Amygdala (tissue), 56 donors: ENCODE measurements at regions not wholly inside any gene's neighbourhood (a gene's known extent, or its start where the extent isn't known, plus 50 kb on each side); places are given as distances from the start of the nearest gene placed in this dataset.

Experiments
- DNase-seq, 56 donors: peaks; one replicate each; lab custom pipeline; 2025; lab: John Stamatoyannopoulos, UW

GRCh38 chr6:4399656-4400055, 264.3 kb upstream of the ECI2 start:
- no peak for DNase-seq

GRCh38 chr6:4398791-4399190, 263.4 kb upstream of the ECI2 start:
- no peak for DNase-seq

- peak in 23 of 56 donors; percentile 5 to 72 (median 39) for DNase-seq
These were observed 261.9 kb upstream of the ECI2 start for GRCh38 chr6:4397307-4397706.

DNA sequence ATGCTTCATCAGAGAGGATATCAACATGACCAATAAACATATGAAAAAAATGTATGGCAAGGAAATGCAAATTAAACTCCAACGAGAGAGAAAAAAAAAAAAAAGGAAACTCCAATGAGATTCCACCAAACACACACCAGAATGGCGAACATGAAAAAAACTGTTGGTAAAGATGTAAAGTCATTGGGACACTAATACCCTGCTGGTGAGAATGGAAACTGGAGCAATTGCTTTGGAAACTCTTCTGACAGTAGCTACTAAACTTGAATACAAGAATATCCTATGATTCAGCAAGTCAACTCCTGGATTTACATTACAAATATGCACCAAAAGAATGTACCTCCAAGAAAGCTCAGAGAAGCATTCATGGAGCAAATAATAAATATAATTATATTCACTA, 260.7 kb upstream of the ECI2 start:
- no peak for DNase-seq

DNA sequence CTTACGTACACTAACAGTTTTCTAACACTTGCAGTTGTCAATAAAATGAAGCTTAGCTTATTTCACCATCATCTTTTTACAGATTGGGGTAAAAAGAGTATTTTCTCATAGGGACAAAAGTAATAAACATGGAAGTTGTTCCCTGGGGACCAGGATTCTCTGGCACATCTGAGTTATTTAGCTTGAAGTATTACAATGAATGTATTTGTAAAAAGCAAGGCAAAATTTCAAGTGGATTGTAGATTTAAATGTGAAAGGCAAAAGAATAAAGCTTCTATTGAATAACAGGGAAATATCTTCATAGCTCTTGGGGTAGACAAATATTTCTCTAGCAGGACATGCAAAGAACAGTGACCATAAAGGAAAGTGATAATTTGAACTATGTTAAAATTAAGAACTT, 260.0 kb upstream of the ECI2 start:
- DNase-seq: no peak

DNA sequence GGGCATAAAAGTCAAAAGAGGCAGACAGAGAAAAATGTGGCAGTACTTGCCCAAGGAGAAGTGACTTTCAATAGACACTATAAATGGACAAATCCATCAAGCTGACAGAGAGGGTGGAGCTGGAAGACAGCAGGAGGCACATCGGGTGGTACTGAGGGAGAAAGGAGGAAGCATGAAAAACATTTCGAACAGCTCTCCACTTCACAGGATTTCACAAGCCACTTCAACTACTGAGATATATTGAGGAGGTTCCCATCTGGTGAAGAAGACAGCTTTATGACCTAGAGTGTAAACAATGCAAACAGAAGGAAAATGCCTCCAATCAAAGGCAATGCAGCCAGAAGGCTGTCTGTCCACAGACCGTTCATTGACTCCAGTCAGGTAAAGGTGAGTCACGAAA, 259.4 kb upstream of the ECI2 start:
- no peak for DNase-seq

GRCh38 chr6:4388675-4389074, 253.3 kb upstream of the ECI2 start:
- DNase-seq: no peak

DNA sequence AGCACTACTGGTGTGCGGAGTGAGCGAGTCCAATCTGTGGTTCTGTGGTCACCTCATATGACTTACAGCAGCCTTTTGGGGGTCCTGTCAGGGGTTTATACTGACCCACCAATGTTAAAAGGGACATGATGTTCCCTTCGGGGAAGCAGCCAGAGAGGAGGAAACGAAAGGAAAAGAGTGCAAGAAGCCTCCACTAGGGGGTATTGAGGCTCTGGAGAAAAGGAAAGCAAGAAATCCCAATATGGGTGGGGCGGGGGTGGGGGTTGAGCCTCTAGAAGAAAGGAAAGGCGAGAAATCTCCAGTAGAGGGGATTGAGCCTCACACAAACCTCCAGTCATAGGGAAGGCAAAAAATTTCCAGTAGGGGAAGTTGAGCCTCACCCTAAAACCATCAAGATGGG, 249.3 kb upstream of the ECI2 start:
- no peak for DNase-seq

DNA sequence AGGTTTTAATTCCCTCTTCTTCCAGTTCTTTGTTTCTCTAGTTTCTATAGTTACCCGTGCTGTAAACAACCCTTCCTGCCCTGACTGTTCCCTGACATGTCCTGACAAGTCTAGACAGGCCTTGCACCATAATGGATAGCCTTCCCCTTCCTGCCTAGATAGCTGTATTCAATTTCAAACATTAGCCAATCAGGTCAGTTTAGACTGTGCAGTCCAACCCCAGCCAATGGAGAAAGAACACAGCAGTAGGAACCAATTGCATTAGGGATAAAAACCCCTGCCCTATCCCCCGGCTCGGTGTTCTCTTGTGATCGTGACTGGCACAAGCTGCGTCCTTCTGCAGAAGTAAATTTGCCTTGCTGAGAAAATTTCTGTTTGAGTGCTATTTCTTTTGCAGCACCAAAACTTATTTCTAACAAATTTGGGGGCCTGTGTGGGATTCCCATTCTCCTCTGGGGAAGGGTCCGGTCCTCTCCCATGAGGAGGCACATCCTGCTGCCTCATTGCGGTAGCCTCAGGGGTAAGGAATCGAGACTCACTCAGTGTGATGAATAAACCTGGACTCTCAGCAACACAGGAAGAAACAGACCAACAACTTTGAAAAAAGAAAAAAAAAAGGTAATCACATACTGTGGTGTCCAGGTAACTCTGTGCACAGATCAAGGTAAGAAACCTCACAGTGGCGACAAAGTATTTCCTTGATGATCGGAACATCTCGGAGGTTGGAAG, 248.7 kb upstream of the ECI2 start:
- no peak for DNase-seq

- DNase-seq: no peak
These were observed 247.0 kb upstream of the ECI2 start for GRCh38 chr6:4382362-4382853.

GRCh38 chr6:4381381-4381780, 246.0 kb upstream of the ECI2 start:
- no peak for DNase-seq

DNA sequence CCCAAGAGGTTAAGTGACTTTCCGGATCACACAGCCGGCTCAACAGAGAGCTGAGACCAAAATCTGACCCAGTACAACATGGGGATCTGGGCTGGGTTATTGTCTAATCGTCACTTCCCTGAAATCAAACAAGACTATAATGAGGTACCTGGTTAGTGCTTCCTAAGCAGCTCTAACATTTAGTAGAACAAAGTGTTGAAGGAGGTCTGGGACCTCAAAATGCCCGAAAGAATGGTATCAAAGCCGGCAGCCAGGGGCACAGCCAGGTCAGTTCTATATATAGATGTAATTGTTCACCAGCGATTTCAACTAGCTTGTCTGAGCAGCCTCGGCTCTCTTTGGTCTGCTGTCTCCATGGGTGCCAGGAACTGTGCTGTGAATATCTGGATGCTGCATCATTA, 245.5 kb upstream of the ECI2 start:
- DNase-seq: no peak

DNA sequence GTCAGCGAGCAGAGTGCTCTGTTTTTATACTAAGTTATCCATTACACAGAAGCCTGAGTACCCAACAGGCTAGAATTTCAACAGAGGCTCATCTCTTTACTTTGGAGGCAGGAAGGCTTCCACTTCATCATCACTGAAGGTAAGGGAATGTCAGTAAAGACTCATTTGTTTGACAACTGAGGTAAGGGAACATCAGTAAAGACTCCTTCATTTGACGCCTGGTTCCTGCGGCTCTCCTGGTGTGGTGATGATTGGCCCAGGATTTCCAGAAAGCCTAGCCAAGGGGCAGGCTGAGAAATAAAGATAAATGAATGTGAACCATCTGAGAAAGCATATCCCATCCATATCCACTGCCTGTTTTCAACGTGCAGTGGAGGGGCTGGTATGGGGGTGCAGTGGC, 244.6 kb upstream of the ECI2 start:
- DNase-seq: no peak

DNA sequence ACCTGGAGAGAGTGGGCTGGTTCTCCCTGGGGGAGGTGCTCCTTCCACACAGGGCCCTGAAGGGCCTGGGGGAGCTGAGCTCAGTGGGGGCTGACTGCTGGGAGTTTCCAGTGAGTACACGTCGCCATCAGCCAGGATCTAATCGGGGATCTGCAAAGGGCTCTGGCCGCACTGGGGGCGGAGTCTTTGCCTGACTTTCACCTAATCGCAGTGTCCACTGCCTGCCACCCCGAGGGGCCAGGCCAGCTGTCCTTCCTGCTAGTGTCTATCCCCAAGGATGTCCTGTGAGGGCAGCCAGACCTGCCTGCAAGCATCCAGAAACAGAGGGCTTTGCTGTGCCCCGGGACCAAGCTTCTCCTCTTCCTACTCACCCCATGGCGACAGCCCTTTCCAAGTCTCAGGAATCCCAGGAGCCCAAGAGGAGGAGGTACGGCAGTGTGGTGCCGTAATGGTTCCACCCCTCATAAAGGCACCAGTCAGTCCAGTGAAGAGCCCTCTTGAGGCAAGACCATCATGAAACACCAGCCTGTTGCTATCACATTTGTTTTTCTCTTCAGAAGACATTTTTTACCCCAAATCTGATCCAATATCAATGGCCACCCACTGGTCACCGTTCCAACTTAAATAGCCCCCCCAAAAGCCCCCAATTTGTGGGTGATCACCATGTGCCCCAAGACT, 243.1 kb upstream of the ECI2 start:
- DNase-seq: no peak

GRCh38 chr6:4377603-4378002, 242.2 kb upstream of the ECI2 start:
- DNase-seq: no peak

DNA sequence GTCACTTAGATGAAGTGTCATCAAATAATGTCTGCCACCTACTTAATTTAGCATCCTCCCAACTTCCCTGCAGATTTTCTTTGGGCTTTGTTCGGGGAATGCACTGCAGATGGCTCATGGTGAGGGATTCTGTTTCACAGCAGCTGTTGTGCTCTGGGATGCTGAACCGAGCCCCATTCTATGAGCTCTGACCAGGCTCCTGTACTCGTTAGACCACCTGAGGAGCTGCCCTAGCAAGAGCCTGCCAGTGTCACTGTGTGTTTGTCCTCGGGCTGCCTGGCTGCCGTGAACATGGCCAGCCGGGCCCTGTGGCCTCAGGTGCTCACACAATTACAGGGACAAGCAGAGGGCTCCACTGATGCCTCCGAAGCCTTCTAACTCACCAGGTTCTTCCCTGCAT, 238.8 kb upstream of the ECI2 start:
- DNase-seq: no peak

DNA sequence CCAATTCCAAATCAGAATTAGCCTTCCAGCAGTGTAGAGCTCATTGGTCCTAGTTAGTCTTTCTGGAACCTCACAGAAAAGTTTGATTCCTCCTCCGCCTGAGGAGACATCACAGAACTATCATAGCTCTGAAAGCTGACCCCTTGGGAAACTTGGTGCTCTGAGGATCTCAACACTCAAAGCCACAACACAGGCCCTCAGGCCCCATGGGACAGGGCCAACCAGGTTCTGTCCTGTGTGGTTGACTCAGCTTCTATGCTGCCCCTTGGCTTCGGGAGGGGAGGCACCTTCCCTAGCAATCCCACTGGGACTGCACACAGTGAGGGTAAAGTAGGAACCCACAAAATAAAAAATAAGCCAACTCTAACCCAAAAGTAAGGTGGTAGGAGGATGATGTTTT, 237.5 kb upstream of the ECI2 start:
- DNase-seq: no peak

GRCh38 chr6:4371207-4371921, 236.0 kb upstream of the ECI2 start:
- DNase-seq: no peak

GRCh38 chr6:4370066-4370465, 234.7 kb upstream of the ECI2 start:
- no peak for DNase-seq

- DNase-seq: no peak
These were observed 234.2 kb upstream of the ECI2 start for GRCh38 chr6:4369616-4370015.

DNA sequence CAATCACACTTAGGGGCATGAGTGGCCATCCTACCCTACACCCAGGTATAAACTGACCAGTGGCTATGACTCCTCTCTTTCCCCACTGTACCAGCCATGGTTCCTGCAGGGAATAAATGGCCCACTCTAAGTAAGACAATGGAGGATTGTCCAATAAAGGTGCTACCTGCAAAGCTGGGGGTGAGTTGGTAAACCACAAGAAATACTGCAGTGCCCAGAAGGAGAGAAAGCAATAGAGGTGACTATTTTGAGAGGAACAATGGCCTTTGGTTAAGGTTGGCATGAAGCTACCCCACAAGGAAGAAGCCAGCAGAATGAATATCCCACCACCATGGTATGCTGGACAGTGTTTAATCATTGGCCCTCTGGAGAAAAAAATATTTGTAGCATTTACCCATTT, 233.3 kb upstream of the ECI2 start:
- no peak for DNase-seq

GRCh38 chr6:4367643-4368042, 232.3 kb upstream of the ECI2 start:
- no peak for DNase-seq
